MM.1S (cell line): ENCODE measurements at regions not wholly inside any gene's neighbourhood (a gene's known extent, or its start where the extent isn't known, plus 50 kb on each side); places are given as distances from the start of the nearest gene placed in this dataset.

Experiments used
- DNase-seq: peaks from one replicate; pipeline ENCODE4 v3.0.0-alpha.2; 2015
- H2AFZ ChIP-seq: fragments of 300-600 bp; sonication (generic); 2 replicates; pipeline ENCODE4 v1.6.0; 2016; ENCODE audit warnings: antibody characterized with exemption, low read length
- H3F3A ChIP-seq: fragments of 300-600 bp; sonication (generic); 2 replicates; pipeline ENCODE4 v1.6.1; 2016; ENCODE audit warnings: mild to moderate bottlenecking, antibody characterized with exemption, low read length, moderate library complexity, mixed read lengths; ENCODE audit not compliant: insufficient read depth
- H3K27ac ChIP-seq: fragments of 300-600 bp; sonication (generic); 2 replicates; pipeline ENCODE4 v1.5.1; 2016; ENCODE audit warnings: mild to moderate bottlenecking, low read length
- H3K27me3 ChIP-seq: fragments of 300-600 bp; sonication (generic); replicated peaks from 2 replicates; pipeline ENCODE4 v1.6.0; 2016; ENCODE audit warnings: low read length; ENCODE audit not compliant: insufficient read depth
- H3K36me3 ChIP-seq: fragments of 300-600 bp; sonication (generic); replicated peaks from 2 replicates; pipeline ENCODE4 v1.6.1; 2016; ENCODE audit warnings: mild to moderate bottlenecking, low read length, mixed read lengths; ENCODE audit not compliant: insufficient read depth
- H3K4me1 ChIP-seq: fragments of 300-600 bp; sonication (generic); 2 replicates; pipeline ENCODE4 v1.6.1; 2016; ENCODE audit warnings: low read length, mixed read lengths
- H3K4me2 ChIP-seq: fragments of 300-600 bp; sonication (generic); 2 replicates; pipeline ENCODE4 v1.6.0; 2016; ENCODE audit warnings: low read depth, low read length
- H3K4me3 ChIP-seq: fragments of 300-600 bp; sonication (generic); 2 replicates; pipeline ENCODE4 v1.5.1; 2016; ENCODE audit warnings: low read length, mixed read lengths
- H3K79me2 ChIP-seq: fragments of 300-600 bp; sonication (generic); 2 replicates; pipeline ENCODE4 v1.6.1; 2016; ENCODE audit warnings: mixed run types, low read length, mixed read lengths
- H3K9ac ChIP-seq: fragments of 300-600 bp; sonication (generic); 2 replicates; pipeline ENCODE4 v1.6.1; 2016; ENCODE audit warnings: low read length, mixed read lengths
- H3K9me2 ChIP-seq: fragments of 300-600 bp; sonication (generic); replicated peaks from 2 replicates; pipeline ENCODE4 v1.6.1; 2016; ENCODE audit warnings: mild to moderate bottlenecking, low read length, mixed read lengths; ENCODE audit not compliant: insufficient read depth
- H3K9me3 ChIP-seq: fragments of 300-600 bp; sonication (generic); replicated peaks from 2 replicates; pipeline ENCODE4 v1.6.1; 2016; ENCODE audit warnings: mild to moderate bottlenecking, low read length, mixed read lengths; ENCODE audit not compliant: insufficient read depth
- H4K20me1 ChIP-seq: fragments of 300-600 bp; sonication (generic); 2 replicates; pipeline ENCODE4 v1.6.1; 2016; ENCODE audit warnings: mild to moderate bottlenecking, low read length, moderate library complexity, mixed read lengths; ENCODE audit not compliant: insufficient read depth
- CTCF ChIP-seq: fragments of 300-600 bp; sonication (generic); IDR thresholded peaks from 2 replicates; pipeline ENCODE4 v1.5.1; 2016; ENCODE audit warnings: antibody characterized with exemption, low read length, mixed read lengths
- EZH2 ChIP-seq: fragments of 300-600 bp; sonication (generic); optimal IDR thresholded peaks from 2 replicates; pipeline ENCODE3; 2017; ENCODE audit warnings: low read depth, mild to moderate bottlenecking, antibody characterized with exemption, low read length, mixed read lengths
- EZH2phosphoT487 ChIP-seq: fragments of 300-600 bp; sonication (generic); IDR thresholded peaks from 2 replicates; pipeline ENCODE4 v1.6.1; 2018; ENCODE audit warnings: antibody characterized with exemption, low read length

GRCh38 chr6:25220857-25221256 lies 58.3 kb upstream of the CARMIL1 start:
- Histone ChIP-seq H2AFZ (no peak overlapping the region), H3K4me1 (0 out of 2 replicates have a peak, but pooled peaks cover 4% of the 10 kb centered on the region), H3F3A (no peaks in the 10 kb centered on the region), H3K9me2 (no peaks in the 10 kb centered on the region), H3K9ac (no peak overlapping the region), H3K4me2 (no peak overlapping the region), H3K27me3 (no peaks in the 10 kb centered on the region), H3K36me3 (no peaks in the 10 kb centered on the region), H3K4me3 (no peak overlapping the region), H3K9me3 (no peaks in the 10 kb centered on the region), H4K20me1 (no peaks in the 10 kb centered on the region), H3K27ac (no peak overlapping the region), H3K79me2 (no peaks in the 10 kb centered on the region)
- no peak for DNase-seq
- TF ChIP-seq CTCF (no peak), EZH2phosphoT487 (no peak), EZH2 (no peak)

DNA sequence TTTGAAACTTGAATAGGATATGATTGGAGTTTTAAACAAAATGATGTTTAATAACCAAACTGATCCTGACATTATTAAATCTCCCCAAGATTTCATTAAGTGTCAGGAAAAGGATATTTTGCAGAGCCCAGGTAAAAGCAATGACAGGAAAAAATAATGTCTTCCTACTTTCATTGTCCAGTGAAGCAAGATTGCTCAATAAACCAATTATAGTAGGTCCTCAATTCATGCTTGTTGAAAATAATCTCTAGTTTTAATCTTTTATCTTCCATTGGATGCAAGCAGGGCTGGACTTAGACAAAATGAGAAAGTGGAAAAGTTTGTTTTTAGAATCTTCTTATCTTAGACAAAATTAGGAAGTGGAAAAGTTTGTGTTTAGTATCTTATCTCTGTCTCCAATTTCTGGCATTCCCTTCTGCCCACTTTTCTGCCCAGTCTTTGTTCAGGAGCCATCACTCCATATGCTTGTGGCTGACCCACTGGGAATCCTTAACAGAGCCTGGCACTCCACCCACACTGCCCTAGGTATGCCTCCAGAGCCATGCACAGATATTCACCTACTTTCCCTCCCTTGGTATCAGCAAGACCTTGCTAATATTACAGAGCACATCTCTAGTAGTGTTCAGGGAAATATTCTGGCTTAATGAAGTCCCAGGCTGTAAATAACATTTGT lies 57.0 kb upstream of the CARMIL1 start:
- no peak for DNase-seq
- Histone ChIP-seq H3K27me3 (no peaks in the 10 kb centered on the region), H3K79me2 (no peaks in the 10 kb centered on the region), H3K36me3 (no peaks in the 10 kb centered on the region), H3K27ac (no peak overlapping the region), H4K20me1 (no peaks in the 10 kb centered on the region), H3K4me2 (no peak overlapping the region), H3K4me1 (0 out of 2 replicates have a peak, but pooled peaks cover 4% of the 10 kb centered on the region), H2AFZ (no peak overlapping the region), H3F3A (no peaks in the 10 kb centered on the region), H3K4me3 (no peak overlapping the region), H3K9ac (no peak overlapping the region), H3K9me3 (no peaks in the 10 kb centered on the region), H3K9me2 (no peaks in the 10 kb centered on the region)
- TF ChIP-seq EZH2phosphoT487: no peak
- no peak for TF ChIP-seq CTCF
- no peak for TF ChIP-seq EZH2

- H3K9me2 ChIP-seq: no peaks in the 10 kb centered on the region
- no peaks in the 10 kb centered on the region for H3F3A ChIP-seq
- TF ChIP-seq CTCF: peak; percentile 92
- no peak for TF ChIP-seq EZH2
- peak; percentile 63 for DNase-seq
- H3K4me1 ChIP-seq: 0 out of 2 replicates have a peak, but pooled peaks cover 4% of the 10 kb centered on the region
- no peaks in the 10 kb centered on the region for H4K20me1 ChIP-seq
- no peaks in the 10 kb centered on the region for H3K9me3 ChIP-seq
- H3K4me3 ChIP-seq: peak overlapping the region; percentile 51
- no peak overlapping the region for H3K9ac ChIP-seq
- H3K27me3 ChIP-seq: no peaks in the 10 kb centered on the region
- H3K27ac ChIP-seq: no peak overlapping the region
- no peaks in the 10 kb centered on the region for H3K36me3 ChIP-seq
- peak overlapping the region; percentile 54 for H3K4me2 ChIP-seq
- H2AFZ ChIP-seq: peak overlapping the region; percentile 63
- no peaks in the 10 kb centered on the region for H3K79me2 ChIP-seq
Observed at GRCh38 chr6:25223490-25223991, 55.6 kb upstream of the CARMIL1 start.
